Ishikawa (cell line): ENCODE measurements at regions not wholly inside any gene's neighbourhood (a gene's known extent, or its start where the extent isn't known, plus 50 kb on each side); places are given as distances from the start of the nearest gene placed in this dataset.

Source experiments
- CEBPB ChIP-seq: IDR thresholded peaks from 2 replicates; pipeline ENCODE4 v1.6.1; 2012
- CREB1 ChIP-seq: IDR thresholded peaks from 2 replicates; pipeline ENCODE4 v1.6.1; 2012; ENCODE audit warnings: low read depth
- EGR1 ChIP-seq: IDR thresholded peaks from 2 replicates; pipeline ENCODE4 v1.6.1; 2012
- EP300 ChIP-seq: IDR thresholded peaks from 2 replicates; pipeline ENCODE4 v1.6.1; 2012; ENCODE audit warnings: borderline replicate concordance
- FOXM1 ChIP-seq: IDR thresholded peaks from 2 replicates; pipeline ENCODE4 v1.6.1; 2012; ENCODE audit warnings: low read depth, borderline replicate concordance
- MAX ChIP-seq: IDR thresholded peaks from 2 replicates; pipeline ENCODE4 v1.6.1; 2012
- NFIC ChIP-seq: IDR thresholded peaks from 2 replicates; pipeline ENCODE4 v1.6.1; 2012
- RAD21 ChIP-seq: IDR thresholded peaks from 2 replicates; pipeline ENCODE4 v1.6.1; 2012; ENCODE audit warnings: low read depth
- REST ChIP-seq: IDR thresholded peaks from 2 replicates; pipeline ENCODE4 v1.6.1; 2012; ENCODE audit warnings: low read depth, mild to moderate bottlenecking
- TAF1 ChIP-seq: IDR thresholded peaks from 2 replicates; pipeline ENCODE4 v1.6.1; 2012; ENCODE audit warnings: low read depth, mild to moderate bottlenecking
- TCF12 ChIP-seq: IDR thresholded peaks from 2 replicates; pipeline ENCODE4 v1.6.1; 2012; ENCODE audit warnings: low read depth
- TEAD4 ChIP-seq: IDR thresholded peaks from 2 replicates; pipeline ENCODE4 v1.6.1; 2012
- USF1 ChIP-seq: IDR thresholded peaks from 2 replicates; pipeline ENCODE4 v1.6.1; 2012
- YY1 ChIP-seq: IDR thresholded peaks from 2 replicates; pipeline ENCODE4 v1.6.1; 2012; ENCODE audit warnings: low read depth
- ZBTB7A ChIP-seq: IDR thresholded peaks from 2 replicates; pipeline ENCODE4 v1.6.1; 2012; ENCODE audit warnings: low read depth

GRCh38 chr10:121285406-121286196 lies 312.6 kb downstream of the FGFR2 start:
- TF ChIP-seq TEAD4 (no peak; the same call in 1 of the 2 replicates), CEBPB (no peak), USF1 (no peak)

GRCh38 chr10:121288011-121288410 lies 310.2 kb downstream of the FGFR2 start:
- TF ChIP-seq TCF12: no peak
- TF ChIP-seq MAX: no peak
- TF ChIP-seq TEAD4: no peak
- TF ChIP-seq RAD21: no peak
- no peak for TF ChIP-seq TAF1
- no peak for TF ChIP-seq EGR1
- TF ChIP-seq USF1: no peak
- TF ChIP-seq CREB1: no peak
- TF ChIP-seq EP300: no peak
- no peak for TF ChIP-seq YY1
- no peak for TF ChIP-seq NFIC
- no peak for TF ChIP-seq FOXM1
- no peak for TF ChIP-seq CEBPB
- TF ChIP-seq ZBTB7A: no peak
- TF ChIP-seq REST: no peak

GRCh38 chr10:121288864-121289661 lies 309.2 kb downstream of the FGFR2 start:
- TF ChIP-seq TCF12: no peak
- no peak for TF ChIP-seq ZBTB7A
- no peak for TF ChIP-seq USF1
- no peak for TF ChIP-seq REST
- no peak for TF ChIP-seq CEBPB
- no peak for TF ChIP-seq TEAD4
- TF ChIP-seq NFIC: no peak
- TF ChIP-seq RAD21: no peak
- TF ChIP-seq EP300: no peak
- TF ChIP-seq MAX: no peak
- TF ChIP-seq TAF1: no peak
- TF ChIP-seq FOXM1: no peak
- no peak for TF ChIP-seq CREB1
- no peak for TF ChIP-seq EGR1
- TF ChIP-seq YY1: no peak

- TF ChIP-seq TEAD4: no peak
- no peak for TF ChIP-seq TCF12
- TF ChIP-seq FOXM1: no peak
- no peak for TF ChIP-seq ZBTB7A
- TF ChIP-seq TAF1: no peak
- TF ChIP-seq EP300: no peak
- no peak for TF ChIP-seq REST
- TF ChIP-seq EGR1: no peak
- TF ChIP-seq NFIC: no peak
- TF ChIP-seq RAD21: no peak
- TF ChIP-seq USF1: no peak
- no peak for TF ChIP-seq CREB1
- TF ChIP-seq CEBPB: no peak
- no peak for TF ChIP-seq MAX
- TF ChIP-seq YY1: no peak
Measured at GRCh38 chr10:121289800-121290199, 308.4 kb downstream of the FGFR2 start.
